Thyroid gland (tissue), 4 donors: ENCODE measurements at regions not wholly inside any gene's neighbourhood (a gene's known extent, or its start where the extent isn't known, plus 50 kb on each side); places are given as distances from the start of the nearest gene placed in this dataset.

ENCODE experiments used
- POLR2A ChIP-seq, 2 donors: fragments of 450-650 bp; IDR thresholded peaks; one replicate each; pipeline ENCODE4 v1.6.1; 2017; ENCODE audit warnings: antibody characterized with exemption in 2 of 2, mild to moderate bottlenecking in 2 of 2, moderate library complexity in 1 of 2
- TF ChIP-seq, protein P1 (sequence below), 6 experiments: fragments of 200-600 bp in 3 of 6; fragments of 450-650 bp in 3 of 6; sonication (generic) in 3 of 6; IDR thresholded peaks; one replicate each; pipeline ENCODE4 v1.5.1; 2016 to 2019; ENCODE audit warnings: antibody characterized with exemption in 6 of 6, mild to moderate bottlenecking in 2 of 6, inconsistent platforms in 1 of 6, moderate library complexity in 1 of 6

DNA sequence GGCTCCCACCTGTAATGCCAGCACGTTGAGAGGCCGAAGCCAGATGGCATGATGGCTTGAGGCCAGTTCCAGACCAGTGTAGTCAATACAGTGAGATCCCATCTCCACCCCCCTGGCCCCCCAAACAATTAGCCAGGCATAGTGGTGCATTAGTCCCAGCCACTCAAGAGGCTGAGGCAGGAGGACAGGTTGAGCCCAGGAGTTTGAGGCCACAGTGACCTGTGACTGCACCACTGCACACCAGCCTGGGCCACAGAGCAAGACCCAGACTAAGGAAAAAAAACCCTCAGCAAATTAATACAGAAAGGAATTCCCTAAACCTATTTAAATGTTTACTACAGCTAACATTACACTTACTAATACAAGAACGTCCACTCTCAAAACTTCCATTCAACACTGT is 424.6 kb downstream of the SHQ1 start:
- TF ChIP-seq, protein P1, sequence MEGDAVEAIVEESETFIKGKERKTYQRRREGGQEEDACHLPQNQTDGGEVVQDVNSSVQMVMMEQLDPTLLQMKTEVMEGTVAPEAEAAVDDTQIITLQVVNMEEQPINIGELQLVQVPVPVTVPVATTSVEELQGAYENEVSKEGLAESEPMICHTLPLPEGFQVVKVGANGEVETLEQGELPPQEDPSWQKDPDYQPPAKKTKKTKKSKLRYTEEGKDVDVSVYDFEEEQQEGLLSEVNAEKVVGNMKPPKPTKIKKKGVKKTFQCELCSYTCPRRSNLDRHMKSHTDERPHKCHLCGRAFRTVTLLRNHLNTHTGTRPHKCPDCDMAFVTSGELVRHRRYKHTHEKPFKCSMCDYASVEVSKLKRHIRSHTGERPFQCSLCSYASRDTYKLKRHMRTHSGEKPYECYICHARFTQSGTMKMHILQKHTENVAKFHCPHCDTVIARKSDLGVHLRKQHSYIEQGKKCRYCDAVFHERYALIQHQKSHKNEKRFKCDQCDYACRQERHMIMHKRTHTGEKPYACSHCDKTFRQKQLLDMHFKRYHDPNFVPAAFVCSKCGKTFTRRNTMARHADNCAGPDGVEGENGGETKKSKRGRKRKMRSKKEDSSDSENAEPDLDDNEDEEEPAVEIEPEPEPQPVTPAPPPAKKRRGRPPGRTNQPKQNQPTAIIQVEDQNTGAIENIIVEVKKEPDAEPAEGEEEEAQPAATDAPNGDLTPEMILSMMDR (IDR thresholded peaks at IDR 0.05): no peak
- no peak for TF ChIP-seq POLR2A (IDR thresholded peaks at IDR 0.05)
